Chondrocyte (in vitro differentiated cells): ENCODE measurements at regions not wholly inside any gene's neighbourhood (a gene's known extent, or its start where the extent isn't known, plus 50 kb on each side); places are given as distances from the start of the nearest gene placed in this dataset.

Experiments
- DNase-seq: peaks from one replicate; pipeline ENCODE4 v3.0.0; 2021; ENCODE audit warnings: mixed read lengths, low spot score
- H3K27ac Mint-ChIP-seq: one replicate; pipeline ENCODE4 v1.8.0; 2021; ENCODE audit warnings: mild to moderate bottlenecking, moderate library complexity, mixed read lengths; ENCODE audit not compliant: unreplicated experiment
- H3K27me3 Mint-ChIP-seq: 2 replicates; pipeline ENCODE4 v1.8.0; 2021; ENCODE audit warnings: low read depth, mixed read lengths
- H3K36me3 Mint-ChIP-seq: 2 replicates; pipeline ENCODE4 v1.8.0; 2021; ENCODE audit warnings: low read depth, mixed read lengths
- H3K4me1 Mint-ChIP-seq: 2 replicates; pipeline ENCODE4 v1.8.0; 2021; ENCODE audit warnings: low read depth, mild to moderate bottlenecking, mixed read lengths
- H3K4me3 Mint-ChIP-seq: one replicate; pipeline ENCODE4 v1.8.0; 2021; ENCODE audit warnings: mild to moderate bottlenecking, moderate library complexity, mixed read lengths; ENCODE audit not compliant: unreplicated experiment
- H3K9me3 Mint-ChIP-seq: 2 replicates; pipeline ENCODE4 v1.8.0; 2021; ENCODE audit warnings: low read depth, mixed read lengths
- CTCF ChIP-seq: fragments of 200-600 bp; sonication (generic); IDR thresholded peaks from 2 replicates; pipeline ENCODE4 v1.5.0; 2021; ENCODE audit warnings: antibody characterized with exemption, mild to moderate bottlenecking, moderate library complexity

- no peak for DNase-seq
- H3K36me3 Mint-ChIP-seq: peaks cover 4% of the 10 kb centered on the region
- no peak for TF ChIP-seq CTCF
- H3K27me3 Mint-ChIP-seq: no peaks in the 10 kb centered on the region
- H3K27ac Mint-ChIP-seq: no peak overlapping the region
- no peaks in the 10 kb centered on the region for H3K4me1 Mint-ChIP-seq
- H3K4me3 Mint-ChIP-seq: no peak overlapping the region
- H3K9me3 Mint-ChIP-seq: peaks cover 11% of the 10 kb centered on the region
Measured at GRCh38 chr2:188235364-188235763, 56.3 kb upstream of the GULP1 start.

GRCh38 chr2:188238386-188238785 is 53.3 kb upstream of the GULP1 start:
- Mint-ChIP-seq H3K27me3 (no peaks in the 10 kb centered on the region), H3K4me3 (no peak overlapping the region), H3K9me3 (peaks cover 11% of the 10 kb centered on the region), H3K4me1 (no peaks in the 10 kb centered on the region), H3K27ac (no peak overlapping the region), H3K36me3 (peaks cover 4% of the 10 kb centered on the region)
- no peak for DNase-seq
- no peak for TF ChIP-seq CTCF
